ENCODE measurements at regions not wholly inside any gene's neighbourhood (a gene's known extent, or its start where the extent isn't known, plus 50 kb on each side); places are given as distances from the start of the nearest gene placed in this dataset.

DNA sequence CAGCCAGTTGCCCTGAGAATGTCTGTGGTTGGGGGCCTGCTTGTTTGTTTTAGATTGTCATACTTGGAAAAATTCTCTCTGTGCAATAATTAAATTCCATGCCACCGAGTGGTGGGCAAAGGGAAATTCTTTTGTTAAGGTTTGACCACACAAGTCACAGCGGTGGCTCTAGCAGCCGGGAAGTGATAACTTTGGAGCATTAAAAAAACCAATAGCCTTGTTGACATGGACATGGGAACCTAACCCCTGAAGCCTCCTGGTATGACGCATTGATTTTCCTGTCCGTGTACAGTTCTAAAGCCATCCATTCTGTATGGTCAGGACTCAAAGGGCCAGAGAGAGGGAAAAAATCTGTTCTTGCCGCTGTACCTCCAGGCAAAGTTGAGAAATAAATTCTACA is 384.9 kb upstream of the ZNF507 start:
- Histone ChIP-seq H3K4me1 (no peaks in the 10 kb centered on the region), H3K4me3 (no peak overlapping the region), H3K27ac (no peak overlapping the region), H3K27me3 (no peaks in the 10 kb centered on the region), H3K9me3 (no peaks in the 10 kb centered on the region), H3K36me3 (no peaks in the 10 kb centered on the region)
- intact Hi-C loops (cut with DNase I), result no loop called here
- no peak for DNase-seq (ENCODE audit: extremely low spot score in 2 of 2)
- TF ChIP-seq POLR2A (IDR thresholded peaks at IDR 0.05) (no peak), POLR2AphosphoS5 (IDR thresholded peaks at IDR 0.05; ENCODE audit: insufficient read depth in 1 of 2, low read depth in 1 of 2) (no peak)
- TF ChIP-seq, protein P1, sequence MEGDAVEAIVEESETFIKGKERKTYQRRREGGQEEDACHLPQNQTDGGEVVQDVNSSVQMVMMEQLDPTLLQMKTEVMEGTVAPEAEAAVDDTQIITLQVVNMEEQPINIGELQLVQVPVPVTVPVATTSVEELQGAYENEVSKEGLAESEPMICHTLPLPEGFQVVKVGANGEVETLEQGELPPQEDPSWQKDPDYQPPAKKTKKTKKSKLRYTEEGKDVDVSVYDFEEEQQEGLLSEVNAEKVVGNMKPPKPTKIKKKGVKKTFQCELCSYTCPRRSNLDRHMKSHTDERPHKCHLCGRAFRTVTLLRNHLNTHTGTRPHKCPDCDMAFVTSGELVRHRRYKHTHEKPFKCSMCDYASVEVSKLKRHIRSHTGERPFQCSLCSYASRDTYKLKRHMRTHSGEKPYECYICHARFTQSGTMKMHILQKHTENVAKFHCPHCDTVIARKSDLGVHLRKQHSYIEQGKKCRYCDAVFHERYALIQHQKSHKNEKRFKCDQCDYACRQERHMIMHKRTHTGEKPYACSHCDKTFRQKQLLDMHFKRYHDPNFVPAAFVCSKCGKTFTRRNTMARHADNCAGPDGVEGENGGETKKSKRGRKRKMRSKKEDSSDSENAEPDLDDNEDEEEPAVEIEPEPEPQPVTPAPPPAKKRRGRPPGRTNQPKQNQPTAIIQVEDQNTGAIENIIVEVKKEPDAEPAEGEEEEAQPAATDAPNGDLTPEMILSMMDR (IDR thresholded peaks at IDR 0.05), result no peak

DNA sequence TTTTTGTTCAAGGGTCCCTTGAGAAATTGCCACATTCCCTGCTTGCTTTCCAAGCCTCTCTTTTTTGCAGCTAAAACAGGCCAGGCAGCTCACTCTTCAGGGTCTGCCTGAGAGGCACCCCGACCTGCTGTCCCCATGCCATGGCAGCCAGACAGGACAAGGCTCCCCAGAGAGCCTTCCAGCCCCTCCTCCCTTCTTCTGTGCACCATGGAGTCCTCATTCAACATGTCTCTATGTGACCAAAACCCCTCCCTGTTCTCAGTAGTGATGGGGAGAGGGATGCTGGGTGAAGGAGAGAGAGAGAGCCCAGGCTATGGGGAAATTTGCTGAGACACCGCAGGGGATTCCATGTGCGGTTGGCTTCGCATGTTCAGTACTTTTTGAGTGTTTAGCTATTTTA is 384.2 kb upstream of the ZNF507 start:
- H3K4me3 ChIP-seq, result no peak overlapping the region
- H3K9me3 ChIP-seq, result no peaks in the 10 kb centered on the region
- intact Hi-C loops (cut with DNase I), result no loop called here
- no peak for DNase-seq (ENCODE audit: extremely low spot score in 2 of 2)
- no peaks in the 10 kb centered on the region for H3K4me1 ChIP-seq
- TF ChIP-seq POLR2A (IDR thresholded peaks at IDR 0.05), result no peak
- TF ChIP-seq, protein P1 (IDR thresholded peaks at IDR 0.05), result no peak
- TF ChIP-seq POLR2AphosphoS5 (IDR thresholded peaks at IDR 0.05; ENCODE audit: insufficient read depth in 1 of 2, low read depth in 1 of 2), result no peak
- no peak overlapping the region for H3K27ac ChIP-seq
- no peaks in the 10 kb centered on the region for H3K36me3 ChIP-seq
- no peaks in the 10 kb centered on the region for H3K27me3 ChIP-seq

DNA sequence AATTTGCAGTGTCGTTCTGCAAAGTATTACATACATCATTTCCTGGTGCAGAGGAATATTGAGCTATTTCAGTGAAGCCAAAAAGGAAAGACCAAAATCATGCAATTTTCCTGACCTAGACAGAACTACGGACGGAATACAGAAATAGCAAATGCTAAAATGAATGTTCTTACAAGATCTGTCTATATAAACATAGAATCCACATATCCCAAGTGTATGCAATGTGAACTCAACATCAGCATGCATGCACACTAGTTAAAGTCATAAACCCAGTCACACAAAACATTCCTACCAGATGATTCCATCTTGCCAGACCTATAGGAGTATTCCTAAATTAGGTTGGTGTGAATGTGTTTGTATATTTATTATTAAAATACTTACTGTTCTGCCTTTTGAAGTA is 383.7 kb upstream of the ZNF507 start:
- intact Hi-C loops (cut with DNase I), result no loop called here
- Histone ChIP-seq H3K27ac (no peak overlapping the region), H3K36me3 (no peaks in the 10 kb centered on the region), H3K4me3 (no peak overlapping the region), H3K27me3 (no peaks in the 10 kb centered on the region), H3K4me1 (no peaks in the 10 kb centered on the region), H3K9me3 (no peaks in the 10 kb centered on the region)
- TF ChIP-seq, protein P1 (IDR thresholded peaks at IDR 0.05), result no peak
- TF ChIP-seq POLR2AphosphoS5 (IDR thresholded peaks at IDR 0.05; ENCODE audit: insufficient read depth in 1 of 2, low read depth in 1 of 2) (no peak), POLR2A (IDR thresholded peaks at IDR 0.05) (no peak)
- DNase-seq (ENCODE audit: extremely low spot score in 2 of 2), result no peak

DNA sequence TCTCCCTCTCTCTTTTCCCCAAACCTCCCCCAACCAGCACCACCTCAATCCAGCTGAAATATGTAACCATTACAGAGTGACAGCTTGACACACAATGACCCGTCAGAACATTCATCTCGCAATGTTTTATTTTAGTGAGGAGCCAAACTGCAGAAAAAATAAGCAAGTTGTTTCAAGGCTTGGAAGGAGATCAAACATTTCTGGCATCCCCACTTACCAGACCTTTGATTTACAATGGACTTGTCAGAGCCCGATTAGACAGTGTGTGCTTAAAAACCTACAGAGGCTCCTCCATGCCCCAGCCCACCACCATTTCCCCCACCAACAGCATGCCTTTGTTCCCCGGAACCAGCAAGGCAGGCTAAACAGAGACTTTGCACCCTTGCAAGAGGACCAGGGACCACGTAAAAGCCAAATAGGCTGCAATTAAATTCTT is 382.8 kb upstream of the ZNF507 start:
- no peak overlapping the region for H3K27ac ChIP-seq
- no peak overlapping the region for H3K4me3 ChIP-seq

DNA sequence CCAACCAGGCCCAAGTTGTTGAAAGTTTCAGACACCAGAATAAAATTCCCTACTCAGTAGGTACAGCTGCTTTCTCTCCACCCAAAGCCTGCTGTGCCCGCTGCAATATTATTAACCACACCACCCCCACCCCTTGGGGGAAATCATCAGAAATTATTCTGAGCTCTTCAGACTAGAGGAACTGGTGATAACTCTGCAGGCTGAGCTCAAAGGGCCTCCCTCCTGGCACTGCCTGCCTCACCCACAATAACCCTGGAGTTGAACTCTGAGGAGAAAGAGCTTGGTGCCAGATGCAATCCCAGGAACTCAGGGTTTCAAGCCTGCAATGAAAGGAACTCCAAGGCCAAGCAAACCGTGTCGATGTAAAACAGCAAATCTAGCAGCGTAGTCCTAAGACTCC is 381.7 kb upstream of the ZNF507 start:
- TF ChIP-seq, protein P1 (IDR thresholded peaks at IDR 0.05), result no peak
- TF ChIP-seq POLR2A (IDR thresholded peaks at IDR 0.05) (no peak), POLR2AphosphoS5 (IDR thresholded peaks at IDR 0.05; ENCODE audit: insufficient read depth in 1 of 2, low read depth in 1 of 2) (no peak)
- Histone ChIP-seq H3K4me1 (no peaks in the 10 kb centered on the region), H3K4me3 (no peak overlapping the region), H3K36me3 (no peaks in the 10 kb centered on the region), H3K27ac (no peak overlapping the region), H3K9me3 (no peaks in the 10 kb centered on the region), H3K27me3 (no peaks in the 10 kb centered on the region)
- intact Hi-C loops (cut with DNase I), result no loop called here
- no peak for DNase-seq (ENCODE audit: extremely low spot score in 2 of 2)

More for the DNA sequence above, 382.8 kb upstream of the ZNF507 start:
- Histone ChIP-seq H3K9me3 (no peaks in the 10 kb centered on the region), H3K36me3 (no peaks in the 10 kb centered on the region), H3K4me1 (no peaks in the 10 kb centered on the region), H3K27me3 (no peaks in the 10 kb centered on the region)
- TF ChIP-seq POLR2A (IDR thresholded peaks at IDR 0.05) (no peak), POLR2AphosphoS5 (IDR thresholded peaks at IDR 0.05; ENCODE audit: insufficient read depth in 1 of 2, low read depth in 1 of 2) (no peak)
- TF ChIP-seq, protein P1 (IDR thresholded peaks at IDR 0.05), result no peak
- DNase-seq (ENCODE audit: extremely low spot score in 2 of 2), result no peak
- intact Hi-C loops (cut with DNase I), result no loop called here
